Kasumi-1 (cell line): ENCODE measurements at regions not wholly inside any gene's neighbourhood (a gene's known extent, or its start where the extent isn't known, plus 50 kb on each side); places are given as distances from the start of the nearest gene placed in this dataset.

ENCODE experiments used
- DNase-seq, 2 experiments: peaks; one replicate each; lab custom pipeline; 2025; lab: John Stamatoyannopoulos, UW

DNA sequence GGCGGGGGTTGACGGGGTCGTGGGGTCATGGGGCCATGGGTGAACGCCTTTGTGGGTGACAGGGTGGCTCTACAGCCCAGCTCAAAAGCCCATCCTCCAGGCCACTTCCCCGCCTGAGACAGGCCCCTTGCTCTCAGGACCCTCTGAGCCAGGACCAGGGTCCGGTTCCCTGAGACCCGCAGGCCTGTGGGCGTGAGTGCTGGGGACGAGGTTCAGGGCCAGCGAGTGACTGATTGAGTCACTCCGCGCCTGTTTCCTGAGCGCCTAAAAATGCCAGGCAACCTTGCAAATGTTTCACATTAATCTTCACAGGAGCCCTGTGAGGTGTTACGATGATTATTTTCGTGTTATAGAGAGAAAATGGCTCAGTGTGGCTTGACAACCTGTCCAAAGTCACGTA, 97.8 kb downstream of the ZNF674 start:
- DNase-seq: no peak

DNA sequence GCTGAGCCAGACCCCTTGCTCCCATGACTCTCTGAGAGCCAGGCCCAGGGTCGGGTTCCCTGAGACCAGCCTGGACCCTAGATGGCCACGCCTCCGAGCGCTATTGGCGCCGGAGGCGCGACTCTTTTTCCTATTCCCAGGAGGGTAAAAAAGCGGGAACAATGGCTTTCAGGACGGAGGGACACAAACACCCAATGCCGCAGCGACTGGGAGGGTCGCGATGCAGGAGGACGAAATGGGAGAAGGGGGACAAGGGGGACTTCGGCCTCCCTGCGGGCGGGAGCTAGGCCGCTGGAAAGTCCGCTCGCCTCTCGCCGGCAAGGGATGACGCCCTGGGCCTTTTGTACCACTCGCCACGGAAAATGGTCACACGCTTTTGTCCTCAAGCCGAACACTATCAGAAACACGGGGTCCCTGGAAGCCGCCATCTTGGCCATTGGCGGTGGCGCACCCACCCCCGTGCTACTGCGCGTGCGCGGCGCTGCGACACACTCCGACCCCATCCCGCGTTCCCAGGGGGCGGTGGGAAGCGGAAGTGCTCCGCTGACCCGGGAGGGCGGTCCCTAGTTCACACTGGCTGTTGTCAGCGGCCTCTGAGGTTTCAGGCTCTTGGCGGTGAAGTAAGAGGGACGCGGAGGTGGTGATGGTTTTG, 98.4 kb downstream of the ZNF674 start:
- DNase-seq: peak; percentile 54 to 58

DNA sequence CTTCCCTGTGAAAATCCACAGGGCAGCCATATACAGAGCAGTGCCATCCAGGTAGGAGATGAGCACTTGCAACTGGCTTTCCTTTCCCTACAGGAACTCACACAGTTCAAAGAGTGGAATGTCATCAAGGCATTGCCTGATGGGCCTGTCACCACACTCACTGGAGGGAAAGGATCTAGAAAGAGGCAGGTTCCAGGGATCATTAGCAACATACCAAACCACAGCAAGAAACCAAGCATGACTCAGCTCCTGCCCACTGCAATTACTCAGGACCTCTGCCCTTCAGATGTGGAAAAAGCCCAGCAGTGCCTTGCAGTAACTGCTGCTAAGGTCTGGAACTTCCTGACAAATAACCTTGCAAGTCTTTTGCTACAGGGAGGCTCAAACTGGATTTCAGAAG, 101.2 kb downstream of the ZNF674 start:
- DNase-seq: peak in 1 of 2 experiments; percentile 13

DNA sequence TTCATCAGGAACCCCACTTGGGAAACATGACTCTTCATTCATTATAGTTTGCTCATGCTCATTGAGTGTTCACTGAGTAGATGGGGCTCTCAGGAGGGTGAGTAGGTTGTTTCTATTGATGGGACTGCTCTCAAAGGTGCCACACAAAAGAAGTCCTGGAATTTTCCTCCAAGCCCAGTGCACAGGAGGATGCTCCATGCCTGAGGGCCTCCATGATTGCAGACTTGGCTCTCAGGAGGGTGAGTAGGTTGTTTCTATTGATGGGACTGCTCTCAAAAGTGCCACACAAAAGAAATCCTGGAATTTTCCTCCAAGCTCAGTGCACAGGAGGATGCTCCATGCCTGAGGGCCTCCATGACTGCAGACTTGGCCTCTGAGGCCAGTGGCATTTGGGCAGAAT, 108.5 kb downstream of the ZNF674 start:
- no peak for DNase-seq

DNA sequence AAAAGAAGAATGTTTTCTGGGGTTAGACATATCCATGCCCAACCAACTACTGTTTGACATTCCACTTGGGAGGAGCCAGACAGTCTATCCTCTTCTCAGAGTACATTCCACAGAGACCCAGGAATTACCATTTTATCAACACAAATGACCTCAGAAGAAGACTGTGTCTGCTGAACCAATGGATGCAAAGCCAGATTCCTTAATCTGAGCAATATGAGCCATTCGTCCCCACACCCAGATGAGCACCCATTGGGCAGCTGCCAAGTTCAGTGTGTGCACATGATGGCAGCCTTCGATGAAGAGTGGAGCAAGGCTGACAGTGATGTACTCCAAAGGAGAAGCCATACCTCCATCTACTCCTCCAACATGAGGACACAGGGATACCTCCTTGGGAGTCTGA, 111.3 kb downstream of the ZNF674 start:
- no peak for DNase-seq

DNA sequence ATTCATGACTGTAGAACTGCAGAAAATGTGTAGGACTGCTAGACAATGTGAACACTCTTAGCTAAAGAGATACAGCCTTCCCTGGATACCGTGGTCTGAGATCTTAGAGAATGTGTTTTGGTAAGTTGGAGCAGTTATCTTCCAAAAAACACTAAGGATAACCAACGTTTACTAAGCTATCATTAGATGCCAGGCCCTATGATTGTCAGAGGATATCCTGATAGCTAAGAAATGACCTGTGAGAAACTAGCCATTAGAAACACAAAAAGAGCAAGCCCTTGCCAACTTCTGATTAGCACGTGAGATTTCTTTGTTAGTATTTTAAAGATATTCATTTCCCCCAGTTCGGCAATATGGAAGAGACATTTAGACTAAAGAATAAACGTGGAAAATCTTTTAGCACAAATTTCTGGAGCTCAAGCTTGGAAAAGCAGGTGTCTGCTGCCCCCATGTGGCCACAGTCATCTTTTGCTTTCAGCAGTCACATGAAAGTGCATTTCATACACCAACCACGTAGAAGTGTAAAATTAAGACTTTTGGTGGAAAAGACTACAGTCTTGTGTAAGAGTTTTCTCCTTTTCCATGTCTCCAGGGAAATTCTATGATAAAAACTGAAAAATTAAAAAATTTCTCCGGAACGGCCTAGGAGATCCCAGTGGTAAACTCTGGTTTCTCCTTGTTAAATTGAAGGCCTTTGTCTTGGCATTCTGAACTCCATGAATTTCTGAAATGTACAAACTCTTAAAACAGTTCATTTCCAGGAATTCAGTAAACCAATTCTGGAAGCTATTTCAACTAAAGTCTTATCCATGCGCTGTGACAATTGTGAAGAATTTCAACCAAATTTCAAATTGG, 136.4 kb downstream of the ZNF674 start:
- DNase-seq: peak; percentile 36 to 43

DNA sequence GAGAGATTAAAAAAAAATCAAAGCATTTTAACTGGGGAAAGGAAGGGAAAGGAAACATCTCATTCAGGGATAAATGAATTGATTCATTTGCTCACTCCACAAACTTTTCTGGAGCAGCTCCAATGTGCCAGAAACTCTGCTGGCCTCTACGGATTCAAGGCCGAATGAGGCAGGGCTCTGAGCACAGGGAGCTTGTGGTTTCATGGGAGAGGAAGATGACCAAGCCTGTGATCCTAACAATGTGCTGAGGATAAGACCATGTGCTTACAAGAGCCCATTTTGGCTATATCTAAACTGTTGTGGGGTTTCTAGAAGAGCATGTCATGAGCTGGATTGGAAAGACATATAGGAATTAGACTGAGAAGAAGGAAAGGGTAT, 137.5 kb downstream of the ZNF674 start:
- no peak for DNase-seq

DNA sequence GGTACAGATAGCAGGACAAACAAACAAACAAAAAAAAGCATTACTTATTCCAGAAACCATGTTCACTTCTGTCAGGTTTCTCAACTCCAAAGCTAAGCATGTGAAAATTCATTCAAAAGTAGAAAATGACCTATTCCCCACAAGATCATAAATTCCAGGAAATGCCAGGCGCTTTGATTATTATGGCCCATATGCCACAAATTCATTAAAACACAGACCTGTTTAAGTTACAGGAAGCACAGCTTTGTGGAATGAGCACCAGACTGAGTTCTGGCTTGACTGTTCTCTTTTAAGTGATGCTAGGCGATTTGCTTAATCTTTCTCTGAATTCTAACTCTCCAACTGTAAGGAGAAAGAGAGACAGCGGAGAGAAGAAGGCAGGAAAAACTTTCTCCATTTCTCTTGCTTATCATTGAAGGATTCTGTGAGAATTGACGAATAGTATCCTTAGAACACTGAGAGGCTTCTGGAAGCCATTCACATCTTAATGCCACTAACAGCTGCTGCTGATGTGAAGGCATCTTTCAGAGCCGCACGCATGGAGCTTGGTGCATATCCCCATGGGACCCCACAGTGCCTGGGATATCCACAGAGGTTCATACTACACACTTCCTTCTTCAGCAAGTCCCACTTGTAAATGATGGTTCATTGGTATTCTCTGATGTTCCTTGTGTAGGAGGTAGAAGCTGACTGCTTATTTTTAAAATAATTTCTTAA, 138.0 kb downstream of the ZNF674 start:
- DNase-seq: no peak

DNA sequence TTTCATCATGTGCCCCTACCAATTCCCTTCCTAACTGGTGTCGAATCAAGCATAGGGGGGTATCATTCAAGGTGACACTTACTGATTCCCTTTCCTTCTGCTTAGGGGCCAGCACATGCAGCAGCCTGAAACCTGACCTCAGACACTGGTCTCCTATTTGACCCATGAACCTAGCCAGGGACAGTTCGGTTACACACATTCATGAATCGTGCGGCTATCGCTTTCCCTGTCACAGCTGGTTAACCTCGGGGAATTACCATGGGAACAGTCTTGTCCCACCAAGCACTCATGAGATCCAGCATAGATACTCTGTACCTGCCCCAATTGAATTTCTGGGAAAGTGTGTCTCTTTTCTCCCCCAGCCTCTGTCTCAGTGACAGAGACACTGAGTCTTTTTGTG, 140.4 kb downstream of the ZNF674 start:
- no peak for DNase-seq

DNA sequence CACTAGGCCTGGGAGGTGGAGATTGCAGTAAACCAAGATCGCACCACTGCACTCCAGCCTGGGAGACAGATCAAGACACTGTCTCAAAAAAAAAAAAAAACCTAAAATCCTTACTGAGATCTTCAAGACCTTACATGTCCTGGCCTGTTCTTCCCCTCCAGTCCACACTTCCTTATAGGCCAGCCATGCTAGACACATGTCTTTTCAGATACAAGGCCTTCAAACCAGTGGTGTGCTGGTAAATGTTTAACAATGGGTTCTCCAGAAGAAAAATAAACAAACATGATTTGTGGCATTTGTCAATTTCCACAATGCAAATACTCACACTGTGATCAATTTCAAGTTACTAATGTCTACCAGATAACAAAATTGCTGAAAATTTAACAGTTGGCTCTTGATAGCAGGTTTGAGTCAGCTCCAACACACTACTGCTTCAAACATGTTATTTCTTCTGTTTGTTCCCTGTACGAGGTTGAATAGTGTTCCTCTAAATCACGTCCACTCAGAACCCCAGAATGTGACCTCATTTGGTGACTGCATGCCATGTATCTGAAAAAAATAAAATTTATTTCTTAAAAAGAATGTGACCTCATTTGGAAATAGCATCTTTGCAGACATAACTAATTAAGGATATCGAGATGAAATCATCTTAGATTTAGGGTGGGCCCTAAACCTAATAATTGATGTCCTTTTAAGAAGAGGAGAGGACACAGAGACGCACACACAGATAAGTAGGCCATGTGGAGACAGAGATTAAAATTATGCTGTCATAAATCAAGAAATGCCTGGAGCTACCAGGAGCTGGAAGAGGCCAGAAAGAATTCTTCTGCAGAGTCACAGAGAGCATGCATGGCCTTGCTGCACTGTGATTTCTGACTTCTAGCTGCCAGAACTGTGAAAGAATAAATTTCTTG, 144.4 kb downstream of the ZNF674 start:
- DNase-seq: no peak

DNA sequence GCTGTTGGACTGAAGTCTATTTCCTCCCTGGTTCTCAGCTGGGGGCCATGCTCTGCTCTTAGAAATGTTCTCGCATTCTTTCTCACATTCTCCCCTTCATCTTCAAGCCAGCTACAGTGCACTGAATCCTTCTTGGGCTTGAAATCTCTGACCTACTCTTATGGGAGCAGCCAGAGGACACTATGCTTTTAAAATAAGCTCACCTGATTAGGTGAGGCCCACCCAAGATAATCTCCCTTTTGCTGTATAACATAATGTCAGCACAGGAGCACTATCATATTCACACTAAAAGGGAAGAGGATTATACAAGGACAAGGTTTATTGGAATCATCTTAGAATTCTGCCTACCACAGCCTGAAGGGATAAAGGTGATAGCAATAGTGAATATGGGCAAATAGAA, 146.3 kb downstream of the ZNF674 start:
- no peak for DNase-seq

DNA sequence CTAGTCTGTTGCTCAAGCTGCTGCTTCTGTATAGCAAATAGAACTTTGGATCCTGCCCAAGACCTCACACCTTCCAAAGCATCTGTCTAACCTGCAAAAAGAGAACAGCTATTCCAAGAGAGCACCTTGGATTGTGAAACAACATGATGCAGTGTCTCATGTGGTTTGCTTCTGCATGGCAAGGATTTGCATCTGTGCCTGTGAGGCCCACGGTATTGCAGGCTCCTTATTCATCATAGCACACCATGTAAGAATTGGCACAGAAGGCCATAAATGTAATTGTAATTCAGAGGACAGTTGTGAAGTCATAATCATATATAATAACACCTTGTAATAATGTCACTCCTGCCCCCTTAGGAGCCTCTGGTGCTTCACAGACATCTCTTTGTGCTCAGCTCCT, 147.1 kb downstream of the ZNF674 start:
- DNase-seq: no peak

DNA sequence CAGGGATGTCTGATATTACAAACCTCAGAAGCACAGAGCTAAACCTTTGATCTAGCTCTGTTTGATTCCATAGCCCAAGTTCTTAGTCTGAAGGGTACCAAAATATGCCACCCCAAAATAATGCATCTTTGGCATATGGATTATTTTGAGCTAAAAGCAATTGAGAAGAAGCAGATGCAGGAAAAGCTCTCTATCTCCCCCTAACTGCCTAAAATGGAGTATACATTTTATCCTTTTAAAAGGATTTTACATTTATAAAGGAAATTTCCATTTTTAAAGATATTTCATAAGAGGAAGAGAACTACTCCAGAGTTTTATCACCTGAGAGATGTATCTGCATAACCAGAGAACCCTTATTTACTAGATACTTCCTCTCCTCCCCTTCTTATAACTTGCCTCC, 158.7 kb downstream of the ZNF674 start:
- peak; percentile 11 to 29 for DNase-seq

DNA sequence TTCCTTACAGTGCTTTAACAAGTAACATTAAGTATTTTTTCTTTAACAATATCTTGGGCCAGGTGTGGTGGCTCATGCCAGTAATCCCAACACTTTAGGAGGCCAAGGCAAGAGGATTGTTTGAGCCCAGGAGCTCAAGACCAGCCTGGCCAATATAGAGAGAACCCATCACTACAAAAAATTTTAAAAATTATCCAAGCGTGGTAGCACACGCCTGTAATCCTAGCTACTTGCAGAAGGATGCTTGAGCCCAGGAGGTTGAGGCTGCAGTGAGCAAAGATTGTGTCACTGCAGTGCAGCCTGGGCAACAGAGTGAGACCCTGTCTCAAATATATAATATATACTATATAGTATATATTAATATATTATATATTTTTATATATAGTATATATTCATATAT, 162.2 kb downstream of the ZNF674 start:
- no peak for DNase-seq

DNA sequence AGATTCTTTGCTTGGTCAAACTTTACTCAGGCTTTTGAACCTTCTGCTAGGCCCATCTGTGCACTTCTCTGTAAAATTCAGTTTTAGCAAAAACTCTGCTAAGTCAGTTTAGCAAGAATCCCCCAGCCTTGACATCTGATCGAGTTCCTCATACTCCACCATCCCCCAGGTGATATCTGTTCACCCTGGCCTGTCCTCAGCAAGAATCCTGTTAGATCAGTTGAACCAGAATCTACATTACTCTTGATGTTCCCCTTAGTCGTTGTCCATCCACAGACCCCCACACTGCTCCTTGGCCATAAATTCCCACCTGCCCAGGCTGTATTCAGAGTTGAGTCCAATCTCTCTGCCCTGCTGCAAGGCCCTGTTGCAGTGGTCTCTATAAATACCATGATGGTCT, 162.6 kb downstream of the ZNF674 start:
- no peak for DNase-seq

DNA sequence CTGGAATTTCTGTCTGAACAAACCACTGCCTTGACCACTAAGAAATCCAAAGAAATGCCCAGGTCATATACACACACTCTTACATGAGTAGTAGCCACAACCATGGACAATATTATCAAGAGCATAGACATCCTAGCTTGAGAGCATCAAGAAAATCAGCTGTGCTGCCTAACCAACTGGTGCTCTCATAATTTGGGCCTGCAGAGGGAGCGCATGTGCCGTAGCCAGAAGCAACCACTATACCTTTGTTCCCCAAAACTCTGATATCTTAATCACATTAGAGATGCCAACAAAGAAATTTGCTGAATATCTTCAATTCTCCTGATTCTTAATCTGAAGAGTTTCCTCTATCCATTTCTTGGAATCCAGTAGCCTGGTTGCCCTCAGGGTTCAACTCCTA, 163.6 kb downstream of the ZNF674 start:
- peak; percentile 45 to 52 for DNase-seq

DNA sequence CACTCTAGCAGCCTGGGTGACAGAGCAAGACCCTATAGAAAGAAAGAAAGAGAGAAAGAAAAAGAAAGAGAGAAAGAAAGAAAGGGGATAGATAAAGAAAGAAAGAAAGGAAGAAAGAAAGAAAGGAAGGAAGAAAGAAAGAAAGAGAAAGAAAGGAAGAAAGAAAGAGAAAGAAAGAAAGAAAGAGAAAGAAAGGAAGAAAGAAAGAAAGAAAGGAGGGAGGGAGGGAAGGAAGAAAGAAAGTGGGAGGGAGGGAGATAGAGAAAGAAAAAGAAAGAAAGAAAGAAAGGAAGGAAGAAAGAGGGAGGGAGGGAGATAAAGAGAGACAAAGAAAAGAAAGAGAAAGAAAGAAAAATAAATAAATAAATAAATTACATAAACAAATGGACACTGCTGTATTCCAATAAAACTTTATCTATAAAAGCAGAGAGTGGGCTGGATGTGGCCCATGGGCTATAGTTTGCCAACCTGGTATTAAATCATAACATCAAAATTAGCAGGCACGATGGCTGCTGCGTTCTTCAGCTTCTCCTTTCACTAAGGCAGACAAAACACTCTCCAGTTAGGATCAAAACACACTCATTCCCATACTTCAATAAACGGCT, 165.0 kb downstream of the ZNF674 start:
- DNase-seq: no peak

DNA sequence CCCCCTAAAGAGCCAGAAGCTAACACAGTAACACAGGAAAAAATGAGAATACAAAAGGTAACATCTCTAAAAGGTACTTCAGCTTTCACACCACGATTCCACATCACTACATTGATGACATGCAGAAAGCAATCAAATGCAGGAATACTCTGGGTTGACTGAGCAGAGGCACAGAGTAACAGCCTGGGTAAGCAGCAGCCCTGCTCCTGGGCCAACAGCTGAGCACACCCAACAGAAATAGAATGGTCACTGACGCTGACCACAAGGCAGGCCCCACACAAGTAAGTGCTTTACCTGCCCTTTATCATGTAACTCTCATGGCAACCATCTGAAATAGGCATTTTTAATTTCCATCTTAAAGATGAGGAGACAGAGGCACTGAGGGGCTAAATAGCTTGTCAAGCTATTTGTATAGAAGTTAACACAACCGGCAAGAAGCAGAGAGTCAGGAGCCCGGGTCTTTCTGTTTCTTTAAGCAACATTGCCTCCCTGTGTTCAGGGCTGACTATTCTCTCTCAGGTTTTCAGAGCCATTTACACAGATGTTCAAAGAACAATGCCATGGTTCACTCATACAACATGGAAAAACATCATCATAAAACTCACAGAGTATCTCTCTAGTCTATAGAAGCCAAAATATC, 168.9 kb downstream of the ZNF674 start:
- DNase-seq: peak; percentile 59 to 67

DNA sequence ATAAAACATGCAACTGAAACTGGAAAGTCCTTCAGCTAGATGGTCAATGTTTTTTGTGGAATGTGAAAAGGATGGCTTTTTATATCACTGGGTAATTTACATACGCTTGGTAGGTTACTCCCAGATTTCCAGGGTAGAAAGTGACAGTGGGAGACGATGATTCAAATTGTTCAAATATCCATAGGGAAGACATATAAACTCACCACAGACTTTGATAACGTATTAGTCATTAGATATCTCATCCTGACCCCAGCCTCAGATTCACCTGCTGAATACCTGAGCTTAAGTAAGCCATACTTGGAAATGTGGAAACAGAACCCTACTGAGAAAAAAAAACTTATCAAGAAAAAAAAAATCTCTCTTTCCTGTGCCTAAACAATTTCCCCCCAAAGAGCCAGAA, 169.4 kb downstream of the ZNF674 start:
- DNase-seq: no peak

DNA sequence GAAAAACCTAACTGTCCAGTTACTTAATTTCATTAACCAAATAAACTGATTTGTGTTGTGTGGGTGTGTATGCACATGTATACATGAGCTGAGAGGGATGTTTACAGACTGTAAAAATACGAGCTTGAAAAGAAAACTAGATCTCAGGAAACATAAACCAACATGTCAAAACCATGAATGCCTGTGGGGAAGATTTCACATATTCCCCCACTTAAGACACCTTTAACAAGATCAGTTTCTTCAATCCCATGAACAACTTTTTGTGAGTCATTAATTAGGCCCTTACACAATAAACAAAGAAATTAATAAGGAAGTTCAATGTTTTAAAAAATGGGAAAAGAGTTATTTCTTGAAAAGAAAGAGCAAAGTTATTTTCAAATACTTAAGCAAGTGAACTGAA, 170.8 kb downstream of the ZNF674 start:
- DNase-seq: no peak

DNA sequence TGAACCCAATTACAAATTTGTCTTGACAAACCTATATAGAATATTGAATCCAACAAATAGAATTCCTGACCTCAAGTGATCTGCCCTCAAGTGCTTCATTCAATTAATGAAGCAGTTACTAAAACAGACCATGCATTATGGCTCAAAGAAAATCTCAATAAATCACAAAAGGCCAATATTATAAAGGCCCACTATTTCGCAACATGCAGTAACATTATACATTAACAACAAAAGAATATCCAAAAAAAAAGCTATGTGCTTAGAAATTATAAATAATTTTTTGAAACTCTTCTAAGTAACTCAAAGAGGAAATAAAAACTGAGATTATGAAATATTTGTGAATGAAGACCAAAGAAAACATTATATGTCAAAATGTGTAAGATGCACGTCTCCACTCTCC, 177.7 kb downstream of the ZNF674 start:
- no peak for DNase-seq
